Activated CD4-positive, alpha-beta memory T cell treated with anti-CD3 and anti-CD28 coated beads for 36 hours (primary cell): ENCODE measurements at regions not wholly inside any gene's neighbourhood (a gene's known extent, or its start where the extent isn't known, plus 50 kb on each side); places are given as distances from the start of the nearest gene placed in this dataset.

Source experiments
- CTCF ChIA-PET: fragments of 350-600 bp; sonication (Branson Sonifier 250); formaldehyde crosslinking; loops from one replicate; lab custom pipeline; 2021; ENCODE audit warnings: antibody characterized with exemption, inconsistent platforms; lab: Charles Lee
- POLR2A ChIA-PET: fragments of 350-600 bp; sonication (Branson Sonifier 250); formaldehyde crosslinking; loops from one replicate; lab custom pipeline; 2021; ENCODE audit warnings: antibody characterized with exemption; lab: Charles Lee
- DNase-seq: peaks from one replicate; pipeline ENCODE4 v3.0.0-alpha.2; 2020
- H3K27ac Mint-ChIP-seq: one replicate; pipeline ENCODE4 v1.8.0; 2021; ENCODE audit warnings: mixed read lengths
- H3K27me3 Mint-ChIP-seq: one replicate; pipeline ENCODE4 v1.8.0; 2021; ENCODE audit warnings: mixed read lengths
- H3K36me3 Mint-ChIP-seq: one replicate; pipeline ENCODE4 v1.8.0; 2021; ENCODE audit warnings: mixed read lengths
- H3K4me1 Mint-ChIP-seq: one replicate; pipeline ENCODE4 v1.8.0; 2021; ENCODE audit warnings: low read depth, mixed read lengths
- H3K4me3 Mint-ChIP-seq: one replicate; pipeline ENCODE4 v1.8.0; 2021; ENCODE audit warnings: mild to moderate bottlenecking, mixed read lengths
- H3K9me3 Mint-ChIP-seq: one replicate; pipeline ENCODE4 v1.8.0; 2021; ENCODE audit warnings: mixed read lengths
- intact Hi-C: fragments of 100-400 bp; cut with micrococcal nuclease; formaldehyde crosslinking; loops from one replicate; pipeline ENCODE4 v1.15.1; 2023

DNA sequence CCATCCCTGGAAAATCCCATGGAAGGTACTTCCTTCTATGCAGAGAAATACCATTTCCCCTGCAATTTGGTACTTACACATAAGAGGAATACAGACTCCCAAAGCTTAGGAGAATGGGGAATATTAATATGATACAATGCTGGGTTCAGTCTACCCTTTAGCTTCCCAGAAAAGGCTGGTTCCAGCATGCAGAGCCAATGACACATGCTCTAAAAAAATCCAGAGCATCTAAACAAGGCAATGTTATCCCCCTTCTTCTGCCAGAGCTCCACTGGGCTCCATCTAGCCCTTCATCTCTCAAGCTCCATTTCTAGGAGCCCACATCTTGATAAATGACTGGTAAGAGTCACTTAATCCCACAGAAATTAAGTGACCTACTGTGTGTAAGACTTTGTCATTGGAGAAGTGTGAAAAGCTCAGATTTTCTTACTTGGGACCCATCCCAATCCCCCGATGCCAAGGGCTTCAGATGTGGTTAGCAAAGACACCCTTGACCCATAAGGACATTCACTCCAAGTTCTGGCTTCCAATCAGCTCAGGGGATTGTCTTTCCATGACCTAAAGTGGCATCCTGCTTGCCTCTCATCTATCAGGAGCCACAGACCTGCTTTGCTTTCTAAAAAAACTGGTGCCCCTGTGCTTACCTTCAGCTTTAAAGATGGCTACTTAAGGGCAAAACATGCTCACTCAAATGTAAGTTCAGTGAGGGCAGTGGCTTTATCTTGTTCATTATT, 137.5 kb downstream of the UNC5CL start:
- Mint-ChIP-seq H3K27me3 (no peaks in the 10 kb centered on the region), H3K9me3 (no peaks in the 10 kb centered on the region), H3K27ac (no peak overlapping the region), H3K4me1 (no peaks in the 10 kb centered on the region), H3K4me3 (no peak overlapping the region), H3K36me3 (no peaks in the 10 kb centered on the region)
- POLR2A ChIA-PET, result no interaction called here
- intact Hi-C loops, result no loop called here
- CTCF ChIA-PET, result no interaction called here
- no peak for DNase-seq

DNA sequence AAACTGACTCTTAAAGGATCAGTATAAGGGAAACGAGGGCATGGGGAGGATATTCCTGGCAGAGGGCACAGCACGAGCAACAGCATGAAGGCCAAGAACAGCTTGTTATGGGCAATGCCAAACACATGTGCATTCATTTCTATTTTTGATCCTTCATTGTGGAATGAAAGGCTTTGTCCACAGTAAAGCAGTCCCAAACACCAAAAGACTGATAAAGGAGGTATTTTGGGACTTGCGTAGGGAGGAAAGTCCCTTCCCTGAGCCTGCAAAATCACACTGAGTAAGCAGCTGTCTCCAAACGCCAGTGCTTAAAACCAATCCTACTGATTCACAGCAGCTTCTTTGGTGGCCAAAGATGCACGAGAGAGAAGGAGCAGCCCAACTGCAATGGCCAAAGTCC, 138.2 kb downstream of the UNC5CL start:
- intact Hi-C loops, result no loop called here
- ChIA-PET CTCF (no interaction called here), POLR2A (no interaction called here)
- Mint-ChIP-seq H3K36me3 (no peaks in the 10 kb centered on the region), H3K27ac (no peak overlapping the region), H3K27me3 (no peaks in the 10 kb centered on the region), H3K4me1 (no peaks in the 10 kb centered on the region), H3K9me3 (no peaks in the 10 kb centered on the region), H3K4me3 (no peak overlapping the region)
- no peak for DNase-seq

DNA sequence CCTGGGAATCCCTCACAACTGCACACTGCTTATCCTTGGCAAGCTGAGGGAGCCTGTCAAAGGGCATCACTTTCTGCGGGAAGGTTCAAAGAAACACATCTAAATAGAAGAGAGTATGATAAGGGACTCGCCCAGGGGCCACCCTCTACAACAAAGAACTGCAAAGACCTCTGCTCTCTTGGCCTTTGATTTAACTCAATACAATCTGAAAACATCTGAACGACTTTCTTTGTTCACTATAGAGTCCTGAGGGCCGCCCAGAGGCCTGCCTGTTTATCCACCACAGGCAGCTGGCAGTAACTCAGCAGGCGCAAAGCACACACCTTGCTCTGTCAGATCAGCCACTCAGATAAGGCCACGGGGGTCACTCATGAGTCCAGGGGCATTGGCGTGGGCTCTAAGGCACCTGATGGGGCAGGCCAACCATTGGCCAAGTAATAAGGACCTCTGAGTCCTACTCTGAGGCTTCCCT, 139.3 kb downstream of the UNC5CL start:
- CTCF ChIA-PET, result no interaction called here
- H3K4me1 Mint-ChIP-seq, result no peaks in the 10 kb centered on the region
- H3K36me3 Mint-ChIP-seq, result no peaks in the 10 kb centered on the region
- intact Hi-C loops, result no loop called here
- POLR2A ChIA-PET, result no interaction called here
- no peak for DNase-seq
- no peak overlapping the region for H3K4me3 Mint-ChIP-seq
- no peaks in the 10 kb centered on the region for H3K27me3 Mint-ChIP-seq
- no peak overlapping the region for H3K27ac Mint-ChIP-seq
- no peaks in the 10 kb centered on the region for H3K9me3 Mint-ChIP-seq

DNA sequence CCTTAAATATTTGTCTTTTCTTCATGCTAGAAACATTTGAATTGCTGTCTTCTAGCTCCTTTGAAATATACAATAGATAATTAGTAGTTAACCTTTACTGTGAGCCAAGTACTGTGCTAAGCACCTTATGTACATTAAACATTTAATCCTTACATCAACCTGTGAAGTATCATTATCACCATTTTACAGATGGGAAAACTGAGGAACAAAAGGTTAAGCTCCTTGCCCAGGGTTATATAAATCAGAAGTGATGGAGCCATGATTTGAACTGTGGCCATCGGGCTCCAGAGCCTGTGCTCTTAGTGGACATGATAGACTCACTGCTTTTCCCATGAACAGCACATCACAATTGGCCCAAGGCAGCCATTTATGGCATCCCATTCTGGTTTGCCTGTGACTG, 140.9 kb downstream of the UNC5CL start:
- Mint-ChIP-seq H3K9me3 (no peaks in the 10 kb centered on the region), H3K36me3 (no peaks in the 10 kb centered on the region), H3K4me3 (no peak overlapping the region), H3K27me3 (no peaks in the 10 kb centered on the region), H3K4me1 (no peaks in the 10 kb centered on the region), H3K27ac (no peak overlapping the region)
- no peak for DNase-seq
- POLR2A ChIA-PET, result no interaction called here
- CTCF ChIA-PET, result no interaction called here
- intact Hi-C loops, result no loop called here

DNA sequence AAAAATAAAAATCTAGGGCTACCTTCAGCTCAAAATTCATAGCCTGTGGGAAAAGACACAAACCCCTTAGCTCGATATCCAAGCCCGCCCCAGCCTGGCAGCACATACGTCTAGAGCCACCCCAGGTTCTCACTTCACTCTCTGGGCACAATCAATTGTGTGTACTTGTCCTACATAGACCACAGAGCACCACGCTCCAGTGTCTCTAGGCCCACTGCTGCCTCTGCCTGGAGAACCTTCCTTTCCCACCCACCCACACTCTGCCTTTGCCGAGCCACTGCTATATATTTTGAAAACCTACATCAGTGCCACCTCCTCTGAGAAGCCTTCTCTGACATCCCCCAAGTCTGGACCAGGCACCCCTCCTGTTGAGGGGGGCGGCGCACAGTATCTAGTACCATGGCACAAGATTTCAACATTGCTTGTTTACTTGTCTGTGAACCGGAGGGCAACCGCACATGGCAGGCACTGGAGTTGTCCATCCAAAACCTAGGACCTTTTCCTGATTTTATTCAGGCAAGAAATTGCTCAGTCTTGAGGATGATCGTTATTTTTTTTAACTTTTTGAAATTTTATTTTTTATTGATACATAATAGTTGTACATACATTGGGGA, 141.5 kb downstream of the UNC5CL start:
- Mint-ChIP-seq H3K4me3 (no peak overlapping the region), H3K4me1 (no peaks in the 10 kb centered on the region), H3K27ac (no peak overlapping the region), H3K27me3 (no peaks in the 10 kb centered on the region), H3K36me3 (no peaks in the 10 kb centered on the region), H3K9me3 (no peaks in the 10 kb centered on the region)
- no peak for DNase-seq
- intact Hi-C loops, result no loop called here
- POLR2A ChIA-PET, result no interaction called here
- CTCF ChIA-PET, result no interaction called here

DNA sequence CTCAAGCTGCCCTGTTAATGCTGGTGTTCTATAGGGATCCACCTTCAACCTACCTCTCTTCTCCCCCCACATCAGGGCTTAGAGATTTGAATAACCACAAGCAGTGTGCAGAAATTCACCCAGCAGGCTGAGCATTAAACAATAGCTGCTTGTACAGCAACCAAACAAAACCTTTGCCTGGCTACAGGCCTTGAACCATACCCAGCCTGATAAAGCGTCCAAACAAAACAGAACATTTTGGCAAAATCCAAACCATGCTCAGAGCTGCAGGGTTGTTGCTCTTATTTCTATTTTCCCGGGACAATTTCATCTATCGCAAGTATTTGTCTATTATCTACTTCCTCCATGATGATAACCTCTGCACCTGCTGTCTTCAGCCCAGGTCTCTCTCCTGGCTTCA, 142.3 kb downstream of the UNC5CL start:
- H3K4me1 Mint-ChIP-seq, result no peaks in the 10 kb centered on the region
- POLR2A ChIA-PET, result no interaction called here

DNA sequence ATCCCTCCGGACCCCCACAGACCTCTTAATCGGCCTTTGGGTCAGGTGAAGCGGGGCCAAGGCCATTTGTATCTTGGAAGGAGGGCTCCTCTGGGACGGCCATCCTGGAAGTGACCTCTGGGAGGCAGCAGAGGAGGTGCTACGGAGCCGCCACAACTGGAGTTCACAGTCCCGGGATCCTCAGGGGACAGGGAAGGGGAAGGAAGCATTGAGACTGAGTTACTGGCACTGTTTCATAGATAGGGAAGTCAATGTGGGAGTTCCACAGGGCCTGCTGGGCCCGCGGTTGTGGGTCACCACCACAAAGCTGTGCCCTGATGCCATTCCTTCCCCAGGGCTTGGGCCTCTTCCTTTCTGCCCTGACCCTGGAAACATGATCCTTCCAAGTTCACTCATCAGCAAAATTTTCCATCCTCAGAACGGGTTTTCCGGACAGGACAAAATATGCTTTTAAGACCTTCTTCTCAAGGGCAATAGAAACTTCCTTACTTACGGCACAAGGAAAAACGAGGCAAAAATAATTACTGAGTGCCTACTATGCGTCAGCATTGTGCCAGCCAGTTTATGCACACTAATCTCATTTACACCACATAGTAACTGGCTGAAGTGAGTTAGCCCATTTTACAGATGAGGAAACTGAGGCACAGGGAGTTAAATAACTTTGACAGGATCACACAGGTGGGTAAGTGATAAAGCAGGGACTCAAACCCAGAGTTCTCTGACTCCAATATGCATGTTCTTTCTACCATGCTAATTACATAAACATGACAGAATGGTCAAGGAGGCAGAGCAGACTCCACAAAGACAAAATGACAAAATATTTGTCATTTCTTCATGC, 143.8 kb downstream of the UNC5CL start:
- CTCF ChIA-PET, result no interaction called here
- POLR2A ChIA-PET, result no interaction called here
- Mint-ChIP-seq H3K27me3 (peaks cover 2% of the 10 kb centered on the region), H3K4me1 (no peaks in the 10 kb centered on the region), H3K36me3 (no peaks in the 10 kb centered on the region), H3K4me3 (no peak overlapping the region), H3K9me3 (no peaks in the 10 kb centered on the region), H3K27ac (no peak overlapping the region)
- intact Hi-C loops, result no loop called here
- no peak for DNase-seq

More for the DNA sequence above, 142.3 kb downstream of the UNC5CL start:
- Mint-ChIP-seq H3K27me3 (peaks cover 2% of the 10 kb centered on the region), H3K36me3 (no peaks in the 10 kb centered on the region), H3K4me3 (no peak overlapping the region), H3K9me3 (no peaks in the 10 kb centered on the region), H3K27ac (no peak overlapping the region)
- no peak for DNase-seq
- intact Hi-C loops, result no loop called here
- CTCF ChIA-PET, result no interaction called here

DNA sequence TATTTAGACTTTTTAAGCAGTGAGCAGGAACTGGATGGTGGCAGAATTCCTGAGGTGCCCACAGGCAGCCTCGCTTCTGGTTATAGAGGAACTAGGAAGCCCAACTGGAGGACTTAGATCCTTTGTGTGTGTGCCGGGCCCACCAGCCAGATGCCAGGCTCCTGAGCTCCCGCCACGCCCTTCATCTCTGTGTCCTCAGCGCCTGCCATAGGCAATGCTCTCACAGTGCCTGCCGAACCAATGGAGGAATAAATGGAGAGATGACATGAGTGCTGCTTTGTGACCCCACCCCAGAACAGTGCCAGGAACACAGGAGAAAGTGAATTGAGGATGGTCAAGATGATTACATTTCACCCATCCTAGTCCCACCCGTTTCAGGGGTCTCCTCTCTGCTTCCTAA, 146.0 kb downstream of the UNC5CL start:
- no peak overlapping the region for H3K27ac Mint-ChIP-seq
- H3K9me3 Mint-ChIP-seq, result no peaks in the 10 kb centered on the region
- CTCF ChIA-PET, result no interaction called here
- intact Hi-C loops, result no loop called here
- no peak for DNase-seq
- no peak overlapping the region for H3K4me3 Mint-ChIP-seq
- no peaks in the 10 kb centered on the region for H3K4me1 Mint-ChIP-seq
- H3K27me3 Mint-ChIP-seq, result peaks cover 2% of the 10 kb centered on the region
- H3K36me3 Mint-ChIP-seq, result no peaks in the 10 kb centered on the region
- POLR2A ChIA-PET, result no interaction called here

DNA sequence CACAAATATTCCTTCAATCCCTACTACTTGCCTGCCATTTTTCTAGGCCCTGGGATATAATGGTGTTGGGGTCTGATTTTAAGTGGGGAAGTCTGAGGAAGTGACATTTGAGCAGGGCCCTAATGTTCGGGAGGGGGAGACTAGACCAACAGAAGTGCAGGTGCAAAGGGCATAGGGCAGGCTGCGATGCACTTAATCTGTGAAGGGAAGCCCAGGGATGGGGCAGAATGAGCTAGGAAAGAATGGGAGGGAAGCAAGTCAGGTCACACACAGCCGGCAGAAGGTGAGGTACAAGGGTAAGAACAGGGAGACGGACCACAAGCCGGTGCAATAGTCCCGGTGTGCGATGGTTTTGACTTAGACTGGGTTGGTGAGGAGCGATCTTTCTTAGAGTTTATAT, 146.8 kb downstream of the UNC5CL start:
- no peak overlapping the region for H3K27ac Mint-ChIP-seq
- no peak overlapping the region for H3K4me3 Mint-ChIP-seq
- H3K9me3 Mint-ChIP-seq, result no peaks in the 10 kb centered on the region
- no peak for DNase-seq
- no peaks in the 10 kb centered on the region for H3K4me1 Mint-ChIP-seq
- ChIA-PET POLR2A (no interaction called here), CTCF (no interaction called here)
- intact Hi-C loops, result no loop called here
- peaks cover 2% of the 10 kb centered on the region for H3K27me3 Mint-ChIP-seq
- H3K36me3 Mint-ChIP-seq, result no peaks in the 10 kb centered on the region

DNA sequence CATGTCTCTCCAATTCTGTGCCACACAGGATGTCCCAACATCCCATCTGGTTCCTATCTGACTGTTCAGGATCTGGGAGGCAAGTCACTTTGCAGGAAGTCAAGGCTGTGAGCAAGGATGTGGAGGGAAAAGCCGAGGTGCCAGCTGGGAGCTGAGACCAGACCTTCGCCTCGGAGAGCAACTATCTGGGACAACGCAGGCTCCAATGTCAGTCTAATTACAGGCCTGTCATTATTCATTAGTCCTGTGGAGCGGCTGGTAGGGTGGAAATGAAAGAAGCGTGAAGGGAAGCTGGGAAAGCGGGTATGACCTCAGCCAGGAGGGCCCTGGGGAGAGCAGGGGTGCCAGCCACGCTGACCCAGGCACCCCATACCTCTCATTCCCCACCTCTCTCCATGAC, 147.3 kb downstream of the UNC5CL start:
- POLR2A ChIA-PET, result no interaction called here
- Mint-ChIP-seq H3K27ac (no peak overlapping the region), H3K27me3 (peaks cover 2% of the 10 kb centered on the region), H3K4me1 (no peaks in the 10 kb centered on the region), H3K36me3 (no peaks in the 10 kb centered on the region), H3K4me3 (no peak overlapping the region), H3K9me3 (no peaks in the 10 kb centered on the region)
- CTCF ChIA-PET, result no interaction called here
- intact Hi-C loops, result no loop called here
- no peak for DNase-seq

DNA sequence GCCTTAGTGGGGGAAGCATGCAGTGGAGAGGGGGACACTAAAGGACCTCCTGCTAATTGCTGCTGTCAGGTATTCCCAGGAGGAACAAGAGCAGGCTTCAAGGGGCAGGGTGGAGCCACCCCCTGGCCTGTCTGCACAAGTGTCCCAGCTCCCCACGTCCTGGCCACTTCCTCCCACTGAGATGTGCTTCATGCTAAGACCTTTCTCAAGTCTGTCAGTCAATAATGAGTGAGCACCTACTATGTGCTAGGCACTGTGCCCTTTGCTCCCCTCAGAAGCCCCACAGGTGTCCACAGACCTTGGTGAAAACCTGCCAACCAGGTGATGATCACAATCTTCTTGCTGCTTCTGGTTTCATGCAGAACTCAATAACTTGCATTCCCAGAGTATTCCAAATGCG, 147.9 kb downstream of the UNC5CL start:
- Mint-ChIP-seq H3K36me3 (no peaks in the 10 kb centered on the region), H3K27ac (no peak overlapping the region), H3K27me3 (peaks cover 2% of the 10 kb centered on the region), H3K9me3 (no peaks in the 10 kb centered on the region), H3K4me3 (no peak overlapping the region), H3K4me1 (no peaks in the 10 kb centered on the region)
- ChIA-PET POLR2A (no interaction called here), CTCF (no interaction called here)
- DNase-seq, result no peak
- intact Hi-C loops, result no loop called here

DNA sequence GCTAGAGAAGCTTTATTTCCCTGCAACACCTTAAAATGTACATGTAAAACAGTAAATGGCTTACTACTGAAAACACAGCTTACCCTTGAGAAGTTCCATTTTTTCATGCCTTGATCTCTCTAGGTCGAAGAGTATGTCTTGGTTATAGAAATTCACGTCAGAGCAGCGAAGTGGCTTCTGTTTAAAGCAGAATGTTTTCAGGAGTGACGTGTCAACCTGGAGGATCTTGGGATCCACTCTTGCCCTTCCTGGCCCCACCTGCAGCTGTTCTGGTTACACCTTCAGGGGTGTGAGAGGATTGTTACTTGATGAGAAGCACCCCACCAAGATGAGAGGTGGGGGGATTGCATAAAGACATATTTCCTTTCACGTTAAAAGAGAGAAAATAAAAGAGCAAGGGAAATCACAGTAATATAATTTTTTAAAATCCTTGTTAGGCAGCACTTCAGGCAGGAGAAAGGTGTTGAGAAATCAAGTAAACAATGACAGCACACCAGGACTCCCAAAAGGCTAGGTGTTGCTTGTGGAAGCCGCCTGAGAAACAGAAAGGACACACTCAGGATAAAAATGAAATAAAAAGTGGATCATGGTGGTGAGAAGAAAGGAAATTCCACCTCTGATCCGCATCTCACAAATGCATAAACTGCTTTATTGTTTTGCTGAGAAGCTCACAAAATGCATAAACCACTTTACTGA, 149.7 kb downstream of the UNC5CL start:
- intact Hi-C loops, result no loop called here
- Mint-ChIP-seq H3K27ac (no peak overlapping the region), H3K4me1 (no peaks in the 10 kb centered on the region), H3K27me3 (peaks cover 4% of the 10 kb centered on the region), H3K9me3 (no peaks in the 10 kb centered on the region), H3K4me3 (no peak overlapping the region), H3K36me3 (no peaks in the 10 kb centered on the region)
- CTCF ChIA-PET, result no interaction called here
- DNase-seq, result no peak
- POLR2A ChIA-PET, result no interaction called here
